Neural progenitor cell (in vitro differentiated cells): ENCODE measurements at regions not wholly inside any gene's neighbourhood (a gene's known extent, or its start where the extent isn't known, plus 50 kb on each side); places are given as distances from the start of the nearest gene placed in this dataset.

ENCODE experiments used
- CTCF ChIP-seq: fragments of 200-600 bp; sonication (generic); IDR thresholded peaks from 2 replicates; pipeline ENCODE4 v1.5.1; 2017; ENCODE audit warnings: antibody characterized with exemption, mild to moderate bottlenecking
- EZH2phosphoT487 ChIP-seq: fragments of 200-600 bp; sonication (generic); IDR thresholded peaks from 2 replicates; pipeline ENCODE4 v1.6.1; 2017; ENCODE audit warnings: antibody characterized with exemption

GRCh38 chr3:188057124-188057523 lies 96.8 kb upstream of the LPP start:
- TF ChIP-seq EZH2phosphoT487: no peak
- no peak for TF ChIP-seq CTCF
